PC-9 (cell line): ENCODE measurements at regions not wholly inside any gene's neighbourhood (a gene's known extent, or its start where the extent isn't known, plus 50 kb on each side); places are given as distances from the start of the nearest gene placed in this dataset.

Experiments
- EZH2 ChIP-seq: fragments of 200-600 bp; sonication (generic); IDR thresholded peaks from 2 replicates; pipeline ENCODE4 v1.8.0; 2017; ENCODE audit warnings: antibody characterized with exemption, low read depth
- TF ChIP-seq, protein P1 (sequence below): fragments of 200-600 bp; sonication (generic); conservative IDR thresholded peaks from 2 replicates; pipeline ENCODE4 v1.6.1; 2017; ENCODE audit warnings: mixed run types, antibody characterized with exemption, mild to moderate bottlenecking, moderate library complexity

DNA sequence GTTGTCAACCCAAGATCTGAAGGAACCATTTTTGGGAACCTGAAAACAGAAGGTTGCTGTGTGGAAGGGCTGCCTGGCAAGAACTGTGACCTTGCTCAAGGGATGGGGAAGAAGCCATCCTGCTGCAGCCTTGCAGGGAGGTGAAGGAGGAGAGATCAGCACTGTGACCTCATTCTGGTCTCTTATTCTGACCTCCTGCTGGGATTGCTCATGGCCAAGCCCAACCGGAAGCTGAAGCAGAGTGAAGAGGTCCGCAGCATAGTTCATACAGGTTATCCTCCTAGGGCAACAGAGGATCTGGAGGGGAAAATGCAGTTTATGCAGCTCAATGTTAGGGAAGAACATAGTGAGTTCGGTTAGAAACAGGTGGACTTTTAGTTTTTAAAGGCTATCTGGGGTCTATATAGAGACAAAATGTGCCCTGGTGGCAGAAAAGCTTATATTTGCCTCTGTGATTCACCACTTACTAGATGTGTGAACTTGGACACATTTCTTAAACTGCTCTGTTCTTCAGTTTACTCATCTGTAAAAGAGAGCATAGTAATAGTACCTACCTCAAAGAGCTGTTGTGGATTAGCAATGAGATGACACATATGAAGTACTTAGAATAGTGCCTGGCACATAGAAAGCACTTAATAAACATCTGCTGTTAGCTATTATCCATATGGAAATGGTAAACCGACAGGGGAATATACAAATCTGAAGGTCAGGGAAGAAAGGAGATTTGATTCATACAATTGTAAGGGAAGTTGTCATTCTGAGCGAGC lies 57.9 kb upstream of the BNC2 start:
- TF ChIP-seq, protein P1, sequence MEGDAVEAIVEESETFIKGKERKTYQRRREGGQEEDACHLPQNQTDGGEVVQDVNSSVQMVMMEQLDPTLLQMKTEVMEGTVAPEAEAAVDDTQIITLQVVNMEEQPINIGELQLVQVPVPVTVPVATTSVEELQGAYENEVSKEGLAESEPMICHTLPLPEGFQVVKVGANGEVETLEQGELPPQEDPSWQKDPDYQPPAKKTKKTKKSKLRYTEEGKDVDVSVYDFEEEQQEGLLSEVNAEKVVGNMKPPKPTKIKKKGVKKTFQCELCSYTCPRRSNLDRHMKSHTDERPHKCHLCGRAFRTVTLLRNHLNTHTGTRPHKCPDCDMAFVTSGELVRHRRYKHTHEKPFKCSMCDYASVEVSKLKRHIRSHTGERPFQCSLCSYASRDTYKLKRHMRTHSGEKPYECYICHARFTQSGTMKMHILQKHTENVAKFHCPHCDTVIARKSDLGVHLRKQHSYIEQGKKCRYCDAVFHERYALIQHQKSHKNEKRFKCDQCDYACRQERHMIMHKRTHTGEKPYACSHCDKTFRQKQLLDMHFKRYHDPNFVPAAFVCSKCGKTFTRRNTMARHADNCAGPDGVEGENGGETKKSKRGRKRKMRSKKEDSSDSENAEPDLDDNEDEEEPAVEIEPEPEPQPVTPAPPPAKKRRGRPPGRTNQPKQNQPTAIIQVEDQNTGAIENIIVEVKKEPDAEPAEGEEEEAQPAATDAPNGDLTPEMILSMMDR: no peak
- no peak for TF ChIP-seq EZH2
